AG10803 (cell line): ENCODE measurements at regions not wholly inside any gene's neighbourhood (a gene's known extent, or its start where the extent isn't known, plus 50 kb on each side); places are given as distances from the start of the nearest gene placed in this dataset.

Source experiments
- DNase-seq: peaks from one replicate; pipeline ENCODE4 v3.0.0; 2010; ENCODE audit warnings: low read depth
- H3K4me3 ChIP-seq: 2 replicates; pipeline ENCODE4 v1.5.1; 2011; ENCODE audit warnings: mild to moderate bottlenecking, low read length, control low read depth
- TF ChIP-seq, protein P1 (sequence below): conservative IDR thresholded peaks from 2 replicates; pipeline ENCODE4 v1.5.1; 2011; ENCODE audit warnings: mild to moderate bottlenecking, low read length, control low read depth, inconsistent platforms

DNA sequence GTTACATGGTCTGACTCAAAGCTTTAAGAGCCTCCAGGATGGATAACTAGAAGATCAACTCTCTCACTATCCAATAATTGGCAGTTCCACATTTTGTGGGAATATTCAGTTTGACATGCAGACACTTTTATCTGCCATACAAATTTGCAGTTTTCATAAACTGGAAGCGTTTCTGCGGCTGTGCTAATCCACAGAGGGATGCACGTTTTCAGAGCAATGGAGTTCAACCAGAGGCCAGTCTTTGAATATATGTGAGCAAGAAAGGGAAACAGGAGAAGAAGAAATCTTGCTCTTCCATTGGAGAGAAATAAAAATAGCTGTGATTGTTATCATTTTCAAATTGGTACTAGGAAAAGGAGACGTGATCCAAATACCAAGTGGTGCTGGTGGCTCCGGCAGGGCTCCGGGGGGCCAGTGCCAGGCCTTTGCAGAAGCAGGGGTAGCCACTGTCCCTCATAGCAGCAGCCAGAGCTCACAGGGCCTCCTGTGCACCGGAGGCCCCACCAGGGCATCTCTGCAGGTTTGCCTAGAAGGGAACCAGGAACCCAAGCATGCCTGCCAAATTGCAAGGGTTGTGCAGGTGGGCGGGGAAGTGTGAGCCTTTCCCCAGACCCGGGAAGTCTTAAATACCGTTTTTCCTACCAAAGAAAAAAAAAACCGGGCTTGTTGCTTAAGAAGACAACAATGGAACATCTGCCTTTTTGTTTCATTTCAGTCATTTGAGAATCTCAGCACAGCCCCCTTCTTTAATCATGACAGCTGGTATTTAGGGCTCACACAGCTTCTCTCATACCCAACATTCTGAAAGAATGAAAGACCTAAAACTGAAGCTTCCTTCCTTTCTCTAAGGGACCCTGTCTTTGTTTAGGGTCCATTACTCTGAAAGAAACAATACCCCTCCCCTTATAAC lies 791.1 kb upstream of the SOX11 start:
- DNase-seq: no peak
- TF ChIP-seq, protein P1, sequence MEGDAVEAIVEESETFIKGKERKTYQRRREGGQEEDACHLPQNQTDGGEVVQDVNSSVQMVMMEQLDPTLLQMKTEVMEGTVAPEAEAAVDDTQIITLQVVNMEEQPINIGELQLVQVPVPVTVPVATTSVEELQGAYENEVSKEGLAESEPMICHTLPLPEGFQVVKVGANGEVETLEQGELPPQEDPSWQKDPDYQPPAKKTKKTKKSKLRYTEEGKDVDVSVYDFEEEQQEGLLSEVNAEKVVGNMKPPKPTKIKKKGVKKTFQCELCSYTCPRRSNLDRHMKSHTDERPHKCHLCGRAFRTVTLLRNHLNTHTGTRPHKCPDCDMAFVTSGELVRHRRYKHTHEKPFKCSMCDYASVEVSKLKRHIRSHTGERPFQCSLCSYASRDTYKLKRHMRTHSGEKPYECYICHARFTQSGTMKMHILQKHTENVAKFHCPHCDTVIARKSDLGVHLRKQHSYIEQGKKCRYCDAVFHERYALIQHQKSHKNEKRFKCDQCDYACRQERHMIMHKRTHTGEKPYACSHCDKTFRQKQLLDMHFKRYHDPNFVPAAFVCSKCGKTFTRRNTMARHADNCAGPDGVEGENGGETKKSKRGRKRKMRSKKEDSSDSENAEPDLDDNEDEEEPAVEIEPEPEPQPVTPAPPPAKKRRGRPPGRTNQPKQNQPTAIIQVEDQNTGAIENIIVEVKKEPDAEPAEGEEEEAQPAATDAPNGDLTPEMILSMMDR: no peak
- H3K4me3 ChIP-seq: no peak overlapping the region

DNA sequence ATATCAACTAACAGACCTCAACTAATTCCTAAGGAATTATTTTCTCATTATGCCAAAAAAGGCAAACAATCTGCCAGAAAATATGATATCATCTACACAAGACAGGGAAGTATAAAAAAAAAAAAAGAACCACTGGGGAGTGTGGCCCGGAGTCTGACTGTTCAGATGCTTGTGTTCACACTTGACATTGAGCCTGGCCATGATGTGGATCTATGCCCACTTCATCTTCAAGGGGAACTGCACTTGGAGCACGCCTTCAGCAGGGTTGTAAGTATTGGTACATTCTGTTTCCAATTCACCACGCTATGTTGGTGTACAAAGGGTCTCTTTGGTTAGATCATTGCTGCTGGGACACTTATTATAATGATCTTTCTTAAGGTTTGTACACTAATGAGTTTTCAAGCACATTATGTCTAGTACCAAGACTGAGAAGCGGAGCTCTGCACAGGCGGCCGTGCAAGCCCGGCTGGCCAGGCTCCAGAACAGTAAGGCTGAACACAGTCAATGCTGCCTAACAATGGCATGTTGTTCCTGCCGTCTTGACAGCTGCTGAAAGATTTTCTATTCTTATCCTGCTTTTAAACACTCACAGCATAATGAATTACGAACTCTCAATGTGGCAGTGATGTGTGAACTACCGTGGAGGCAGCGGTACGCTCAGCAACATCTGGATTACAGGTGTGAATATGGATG lies 788.4 kb upstream of the SOX11 start:
- TF ChIP-seq, protein P1: no peak

DNA sequence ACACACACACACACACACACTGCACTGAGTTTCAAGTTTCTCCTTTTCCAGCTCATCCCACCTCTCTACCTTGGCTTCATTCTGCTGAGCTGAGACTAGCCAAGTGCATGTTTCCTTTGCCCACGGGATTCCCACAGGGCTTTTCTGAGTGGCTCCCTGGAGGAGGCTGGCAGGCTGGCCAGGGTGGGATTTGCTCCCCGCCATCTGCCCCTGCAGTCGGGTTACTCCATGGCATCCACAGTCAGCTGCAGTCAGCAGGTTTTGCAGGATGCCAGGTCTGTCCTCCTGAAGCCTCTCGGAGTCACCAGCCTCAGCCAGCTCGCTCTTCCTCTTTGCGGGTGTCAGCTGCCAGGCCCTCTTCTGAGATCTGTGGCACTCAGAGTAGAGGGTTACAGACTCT lies 783.7 kb upstream of the SOX11 start:
- TF ChIP-seq, protein P1: no peak
- no peak overlapping the region for H3K4me3 ChIP-seq
- no peak for DNase-seq

More for the DNA sequence above, 788.4 kb upstream of the SOX11 start:
- DNase-seq: no peak
- H3K4me3 ChIP-seq: no peak overlapping the region

DNA sequence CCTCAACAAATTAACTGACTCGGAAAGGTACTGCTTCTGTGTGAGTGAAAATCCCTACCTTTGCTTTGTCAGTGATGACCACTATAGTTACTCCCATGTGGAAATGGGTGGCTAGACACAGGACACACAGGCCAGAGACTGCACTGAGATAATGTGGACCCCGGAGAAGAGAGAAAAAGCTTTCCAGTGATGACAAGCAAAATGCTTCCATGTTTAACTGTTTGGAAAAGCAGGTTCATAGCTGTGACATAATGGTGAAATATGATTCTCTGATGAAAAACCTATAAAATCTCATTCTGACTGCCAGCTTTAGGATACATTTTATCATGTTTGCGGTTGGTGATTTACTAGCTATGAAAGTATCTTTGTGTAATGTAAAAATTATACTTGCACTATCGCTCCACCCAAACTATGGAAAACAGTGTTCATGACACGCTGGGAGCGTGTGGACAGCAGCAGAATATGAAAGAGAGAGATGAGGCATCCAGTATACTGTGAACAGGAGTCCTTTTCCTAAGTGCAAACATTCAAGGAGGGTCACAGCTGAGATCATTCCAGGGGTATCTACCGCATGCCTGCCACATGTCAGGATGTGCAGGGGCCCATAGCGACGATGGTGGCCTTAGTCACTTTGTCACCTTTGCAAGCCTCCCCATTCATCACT lies 782.7 kb upstream of the SOX11 start:
- no peak for DNase-seq
- no peak overlapping the region for H3K4me3 ChIP-seq
- TF ChIP-seq, protein P1: no peak

DNA sequence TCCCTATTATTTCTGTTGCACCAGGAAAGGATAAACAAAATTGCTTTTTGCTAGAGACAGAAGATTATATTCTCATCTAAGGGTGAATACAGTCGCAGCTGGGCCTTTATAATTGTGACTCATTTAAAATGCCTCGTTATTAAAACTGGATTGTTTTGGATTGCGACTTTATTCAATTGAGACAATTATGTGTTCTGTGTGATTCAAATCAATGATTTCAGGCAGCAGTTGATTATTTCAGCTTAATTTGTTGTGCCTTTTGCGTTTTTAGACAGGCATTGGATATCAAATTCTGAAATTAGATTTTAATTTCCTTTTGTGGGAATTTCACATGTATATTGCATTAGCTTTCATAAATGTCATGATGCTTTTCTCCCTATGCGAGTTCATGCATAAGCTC lies 778.1 kb upstream of the SOX11 start:
- DNase-seq: no peak
- TF ChIP-seq, protein P1: no peak
- no peak overlapping the region for H3K4me3 ChIP-seq

DNA sequence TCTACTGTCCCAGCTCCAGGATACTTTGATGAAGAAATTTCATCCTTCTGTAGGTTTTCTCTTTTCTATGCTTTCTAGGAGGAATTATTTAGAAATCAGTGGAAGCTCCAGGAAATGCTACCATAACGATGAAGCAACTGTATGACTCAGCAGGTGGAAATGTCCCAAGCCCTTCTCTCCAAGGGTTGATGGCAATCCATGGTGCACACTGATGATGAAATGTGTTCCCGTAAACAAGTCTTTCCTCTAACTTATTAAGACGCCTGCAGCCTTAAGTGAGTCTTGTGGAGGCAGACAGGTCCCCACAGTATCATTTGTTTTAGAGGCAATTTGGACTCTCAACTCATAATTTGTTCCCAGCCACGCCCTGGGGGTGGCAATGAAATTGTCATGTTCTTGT lies 777.6 kb upstream of the SOX11 start:
- DNase-seq: no peak
- TF ChIP-seq, protein P1: no peak
- no peak overlapping the region for H3K4me3 ChIP-seq
